HG03442 (cell line): ENCODE measurements at regions not wholly inside any gene's neighbourhood (a gene's known extent, or its start where the extent isn't known, plus 50 kb on each side); places are given as distances from the start of the nearest gene placed in this dataset.
"Not testable (repeated sequence)": the region's sequence is repeated elsewhere in the genome, so short reads cannot be mapped to it uniquely, and the experiment has no call there.

ENCODE experiments used
- ATAC-seq: cut with Tn5 transposase; IDR thresholded peaks from one replicate; pipeline ENCODE4 v1.9.1; 2021; ENCODE audit warnings: mild to moderate bottlenecking, moderate library complexity; ENCODE audit not compliant: unreplicated experiment

DNA sequence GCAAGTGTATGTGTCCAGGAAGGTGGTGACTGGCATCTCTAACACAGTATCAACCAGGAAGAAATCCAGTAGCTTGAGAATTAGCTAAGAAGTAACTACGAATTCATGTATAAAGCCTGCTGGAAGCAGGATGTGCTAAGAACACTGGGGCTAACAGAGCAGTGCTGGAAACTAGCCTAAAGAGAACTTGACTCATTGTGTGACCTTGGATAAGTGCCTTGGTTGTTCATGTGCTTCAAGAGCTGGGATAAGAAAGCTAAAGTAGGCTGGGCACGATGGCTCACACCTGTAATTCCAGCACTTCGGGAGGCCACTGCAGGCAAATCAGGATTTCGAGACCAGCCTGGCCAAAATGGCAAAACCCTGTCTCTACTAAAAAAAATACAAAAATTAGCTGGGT, 186.9 kb downstream of the RRAGC start:
- ATAC-seq: no peak

- ATAC-seq: no peak
Measured at GRCh38 chr1:38671221-38671620, 188.4 kb downstream of the RRAGC start.

GRCh38 chr1:38670544-38671122, 188.9 kb downstream of the RRAGC start:
- no peak for ATAC-seq

GRCh38 chr1:38667626-38668025, 191.9 kb downstream of the RRAGC start:
- no peak for ATAC-seq

GRCh38 chr1:38662126-38662525, 197.4 kb downstream of the RRAGC start:
- no peak for ATAC-seq

DNA sequence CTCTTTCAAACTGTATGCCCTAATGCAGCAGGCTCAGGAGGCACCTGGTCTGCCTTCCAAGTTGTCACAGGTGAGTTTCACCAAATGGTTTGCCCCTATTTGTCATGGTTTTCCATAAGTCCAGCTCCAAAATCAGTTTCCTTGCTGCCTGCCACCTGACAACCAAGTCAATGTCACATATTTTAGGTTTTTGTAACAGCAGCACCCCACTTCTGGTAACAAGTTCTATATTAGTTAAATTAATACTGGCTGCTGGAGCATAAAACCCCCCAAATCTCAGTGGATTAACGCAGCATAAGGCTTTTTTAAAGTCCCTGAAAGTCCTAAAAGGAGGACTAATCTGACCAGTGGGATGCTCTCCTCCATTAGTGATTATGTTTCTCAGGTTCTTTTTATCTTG, 200.7 kb downstream of the RRAGC start:
- ATAC-seq: no peak

- no peak for ATAC-seq
Measured at GRCh38 chr1:38657873-38658272, 201.7 kb downstream of the RRAGC start.

GRCh38 chr1:38657207-38657840, 202.2 kb downstream of the RRAGC start:
- ATAC-seq: no peak

- no peak for ATAC-seq
Measured at GRCh38 chr1:38656726-38657125, 202.8 kb downstream of the RRAGC start.

- ATAC-seq: no peak
Measured at GRCh38 chr1:38652217-38652616, 207.4 kb downstream of the RRAGC start.

DNA sequence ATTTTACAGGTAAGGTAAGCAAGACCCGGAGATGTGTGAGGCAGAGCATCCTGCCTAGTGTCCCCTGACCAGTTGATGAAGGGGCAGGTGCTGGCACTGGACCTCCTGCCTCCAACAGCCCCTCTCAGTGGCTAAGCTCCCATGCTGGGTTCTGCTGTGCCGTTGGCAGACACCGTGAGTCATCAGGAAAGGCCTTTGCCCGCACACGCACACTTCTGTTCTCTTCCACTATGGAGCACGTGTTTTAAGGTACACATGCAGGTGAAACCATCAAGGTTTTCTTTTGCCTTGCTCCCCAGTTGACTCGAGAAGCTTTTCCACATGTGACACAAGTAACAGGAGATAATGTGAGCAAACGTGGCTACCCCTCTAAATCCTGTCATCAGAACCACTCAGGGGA, 207.9 kb downstream of the RRAGC start:
- no peak for ATAC-seq

DNA sequence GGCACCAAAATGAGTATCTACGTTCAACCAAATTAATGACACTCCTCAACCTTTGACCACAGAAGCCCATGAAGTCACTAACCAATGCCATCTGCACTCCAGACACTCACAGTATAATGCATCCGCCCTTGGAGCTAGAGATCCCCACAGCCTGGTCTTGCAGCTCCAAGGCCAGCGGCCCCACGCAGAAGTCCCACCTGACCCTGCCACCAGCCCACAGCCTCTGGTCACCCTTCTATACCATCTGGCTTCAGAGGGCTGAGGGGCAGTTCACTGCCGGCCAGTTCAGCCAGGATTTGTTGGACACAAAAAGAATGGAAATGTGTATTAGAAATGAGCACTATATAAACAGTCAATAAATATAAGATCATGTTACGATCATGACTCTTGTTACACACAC, 211.2 kb downstream of the RRAGC start:
- ATAC-seq: no peak

GRCh38 chr1:38647341-38647740, 212.2 kb downstream of the RRAGC start:
- ATAC-seq: not testable (repeated sequence)

DNA sequence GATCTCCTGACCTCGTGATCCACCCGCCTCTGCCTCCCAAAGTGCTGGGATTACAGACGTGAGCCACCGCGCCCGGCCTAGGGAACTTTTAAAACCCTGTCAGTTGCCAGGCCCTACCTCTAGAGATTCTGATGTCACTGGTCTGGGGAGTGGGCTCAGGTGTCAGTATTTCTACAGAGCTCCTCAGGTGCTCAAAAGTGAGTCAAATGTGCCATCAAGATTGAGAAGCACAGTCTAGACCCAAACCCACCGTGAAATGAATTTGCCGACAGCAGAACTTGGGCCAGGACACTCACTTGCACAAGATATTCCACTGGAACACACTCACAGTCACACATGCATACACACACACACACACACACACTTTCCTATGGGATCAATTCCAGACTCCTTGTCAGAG, 215.5 kb downstream of the RRAGC start:
- no peak for ATAC-seq

DNA sequence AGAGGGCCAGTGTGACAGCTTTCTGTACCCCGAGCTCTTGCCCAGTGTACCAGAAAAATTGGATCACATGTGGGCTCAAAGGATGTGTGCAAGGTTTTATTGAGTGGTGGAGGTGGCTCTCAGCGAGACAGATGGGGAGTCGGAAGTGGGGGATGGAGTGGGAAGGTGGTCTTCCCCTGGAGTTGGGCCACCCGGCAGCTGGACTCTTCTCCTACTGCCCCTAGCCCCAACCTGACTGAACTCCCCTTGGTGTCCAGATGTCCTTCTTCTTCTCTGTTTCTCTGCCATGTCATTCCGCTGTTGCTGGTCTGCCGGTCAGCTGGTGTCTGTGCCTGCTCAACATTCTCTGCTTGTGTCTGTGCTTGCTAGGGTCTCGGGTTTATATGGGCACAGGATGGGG, 217.9 kb downstream of the RRAGC start:
- ATAC-seq: no peak

GRCh38 chr1:38640371-38640770, 219.2 kb downstream of the RRAGC start:
- ATAC-seq: no peak

DNA sequence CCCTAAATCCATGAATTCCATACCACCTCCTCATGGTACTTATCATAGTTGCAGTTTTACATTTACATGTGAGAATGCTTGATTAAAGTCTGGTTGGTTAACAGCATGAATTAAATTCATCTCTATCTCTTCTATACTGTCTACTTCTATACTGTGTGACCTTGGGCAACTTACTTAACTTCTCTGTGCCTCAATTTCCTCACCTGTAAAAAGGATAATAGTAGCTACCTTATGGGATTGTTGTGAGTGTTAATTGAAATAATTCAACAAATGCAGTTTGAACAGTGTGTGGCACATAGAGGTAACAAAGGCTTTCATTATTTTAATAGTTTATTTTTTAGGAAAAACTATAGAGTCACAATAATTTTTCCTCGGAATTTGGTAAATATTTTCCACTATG, 231.3 kb downstream of the RRAGC start:
- ATAC-seq: no peak

- ATAC-seq: no peak
Measured at GRCh38 chr1:38625939-38626338, 233.6 kb downstream of the RRAGC start.

- ATAC-seq: no peak
Measured at GRCh38 chr1:38624336-38625039, 235.1 kb downstream of the RRAGC start.

DNA sequence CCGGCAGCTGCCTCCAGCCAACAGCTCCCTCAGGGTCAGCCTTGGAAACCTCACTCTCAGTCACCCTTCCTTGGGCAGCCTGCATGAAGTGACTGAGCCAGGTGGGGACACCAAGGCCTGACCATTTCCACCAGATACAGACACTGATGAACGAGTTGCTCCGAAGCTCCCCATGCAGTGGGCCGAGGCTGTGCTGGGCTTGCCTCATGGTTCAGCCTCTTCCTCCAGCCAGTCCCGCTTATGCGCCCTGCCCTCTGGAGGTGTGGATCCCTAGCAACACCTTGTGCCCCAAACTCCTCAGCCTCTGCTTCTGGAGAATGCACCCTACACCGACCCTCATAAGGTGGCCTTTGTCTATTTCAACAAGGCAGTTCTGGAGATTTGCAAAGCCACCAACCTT, 236.0 kb downstream of the RRAGC start:
- no peak for ATAC-seq

DNA sequence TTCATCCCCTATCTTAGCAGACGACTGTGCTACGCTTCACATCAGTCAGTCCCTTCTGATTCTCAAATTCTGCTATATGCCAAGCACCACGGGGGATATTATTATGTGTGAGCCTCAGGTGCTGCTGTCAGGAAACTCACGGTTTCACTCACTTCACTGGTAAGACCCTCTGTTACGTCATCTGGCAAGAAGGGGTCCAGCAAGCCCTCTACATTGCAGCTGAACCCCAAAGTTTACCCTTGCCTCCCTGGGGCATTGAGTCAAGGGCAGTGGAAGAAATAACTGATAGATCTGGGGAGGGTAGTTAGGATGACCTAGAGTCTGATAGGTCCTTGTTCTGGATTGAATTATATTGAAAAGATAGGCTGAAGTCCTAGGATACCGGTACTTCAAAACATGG, 237.4 kb downstream of the RRAGC start:
- ATAC-seq: no peak

DNA sequence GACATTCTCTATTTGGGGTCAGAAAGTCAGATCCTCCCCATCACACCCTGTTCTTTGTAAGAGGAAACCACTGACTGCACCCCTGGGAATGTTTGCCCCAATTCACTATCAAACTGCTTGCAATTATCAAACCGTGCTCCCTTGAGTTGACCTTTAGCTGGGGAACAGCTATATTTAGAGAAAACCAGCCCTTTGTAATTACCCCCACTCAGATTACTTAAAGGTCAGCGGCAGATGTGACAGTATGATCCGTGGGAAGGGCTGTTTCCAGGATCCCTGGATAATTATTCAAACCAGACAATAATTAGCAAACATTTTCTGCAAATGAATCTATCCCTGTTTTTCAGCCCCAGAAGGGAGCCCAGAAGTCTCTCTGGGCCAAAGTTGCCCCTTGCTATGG, 242.7 kb downstream of the RRAGC start:
- ATAC-seq: no peak
